ENCODE measurements at regions not wholly inside any gene's neighbourhood (a gene's known extent, or its start where the extent isn't known, plus 50 kb on each side); places are given as distances from the start of the nearest gene placed in this dataset.

DNA sequence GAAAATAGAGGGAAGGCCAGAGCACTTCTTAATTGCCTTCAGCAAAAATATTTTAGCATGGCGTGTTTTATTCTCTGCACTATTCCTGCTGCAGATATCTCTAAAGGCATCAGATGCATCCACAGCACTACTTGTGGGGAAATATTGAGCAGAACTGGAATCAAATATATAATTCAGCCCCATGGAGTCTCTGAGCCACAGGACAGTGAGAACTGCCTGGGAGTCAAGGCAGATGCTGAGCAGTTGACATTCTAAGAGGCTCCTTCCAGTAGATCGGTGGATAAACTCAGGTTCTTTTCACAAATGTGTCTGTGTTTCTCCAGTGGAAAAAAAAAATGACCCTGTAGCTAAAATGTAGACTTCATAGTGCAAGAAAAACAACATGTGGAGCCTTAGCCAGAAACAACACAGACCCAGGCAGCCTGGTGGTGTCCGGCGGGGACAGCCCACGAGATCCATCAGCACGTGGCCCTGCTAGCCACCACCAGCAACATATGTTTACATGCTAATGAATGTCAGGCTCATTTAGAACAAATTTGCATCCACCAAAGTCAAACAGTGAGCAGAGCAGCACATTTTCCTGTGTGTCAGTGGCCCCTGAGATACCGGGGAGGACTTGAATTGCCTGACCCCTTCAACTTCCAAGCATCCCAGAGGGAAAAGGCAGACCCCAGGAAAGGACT lies 123.3 kb upstream of the PFKP start:
- TF ChIP-seq, protein P1, sequence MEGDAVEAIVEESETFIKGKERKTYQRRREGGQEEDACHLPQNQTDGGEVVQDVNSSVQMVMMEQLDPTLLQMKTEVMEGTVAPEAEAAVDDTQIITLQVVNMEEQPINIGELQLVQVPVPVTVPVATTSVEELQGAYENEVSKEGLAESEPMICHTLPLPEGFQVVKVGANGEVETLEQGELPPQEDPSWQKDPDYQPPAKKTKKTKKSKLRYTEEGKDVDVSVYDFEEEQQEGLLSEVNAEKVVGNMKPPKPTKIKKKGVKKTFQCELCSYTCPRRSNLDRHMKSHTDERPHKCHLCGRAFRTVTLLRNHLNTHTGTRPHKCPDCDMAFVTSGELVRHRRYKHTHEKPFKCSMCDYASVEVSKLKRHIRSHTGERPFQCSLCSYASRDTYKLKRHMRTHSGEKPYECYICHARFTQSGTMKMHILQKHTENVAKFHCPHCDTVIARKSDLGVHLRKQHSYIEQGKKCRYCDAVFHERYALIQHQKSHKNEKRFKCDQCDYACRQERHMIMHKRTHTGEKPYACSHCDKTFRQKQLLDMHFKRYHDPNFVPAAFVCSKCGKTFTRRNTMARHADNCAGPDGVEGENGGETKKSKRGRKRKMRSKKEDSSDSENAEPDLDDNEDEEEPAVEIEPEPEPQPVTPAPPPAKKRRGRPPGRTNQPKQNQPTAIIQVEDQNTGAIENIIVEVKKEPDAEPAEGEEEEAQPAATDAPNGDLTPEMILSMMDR (IDR thresholded peaks at IDR 0.05; ENCODE audit: poor library complexity): no peak
- TF ChIP-seq EZH2 (IDR thresholded peaks at IDR 0.05; ENCODE audit: borderline replicate concordance) (no peak), EZH2phosphoT487 (IDR thresholded peaks at IDR 0.05; ENCODE audit: low read depth, severe bottlenecking, unreplicated experiment) (no peak)
